Panc1 (cell line): ENCODE measurements at regions not wholly inside any gene's neighbourhood (a gene's known extent, or its start where the extent isn't known, plus 50 kb on each side); places are given as distances from the start of the nearest gene placed in this dataset.

ENCODE experiments used
- CTCF ChIP-seq: fragments of 450-650 bp; IDR thresholded peaks from 2 replicates; pipeline ENCODE4 v1.5.1; 2017; ENCODE audit warnings: mild to moderate bottlenecking
- POLR2AphosphoS5 ChIP-seq: IDR thresholded peaks from 2 replicates; pipeline ENCODE4 v1.6.1; 2012; ENCODE audit warnings: mild to moderate bottlenecking, low read depth, low read length, moderate library complexity
- REST ChIP-seq, 2 experiments: IDR thresholded peaks; 2 replicates each; pipeline ENCODE4 v1.6.1; 2011 to 2012; ENCODE audit warnings: low read depth in 2 of 2, control low read depth in 1 of 2, low read length in 1 of 2, mild to moderate bottlenecking in 1 of 2, moderate library complexity in 1 of 2; ENCODE audit not compliant: insufficient read depth in 1 of 2
- SIN3A ChIP-seq: IDR thresholded peaks from 2 replicates; pipeline ENCODE4 v1.6.1; 2012; ENCODE audit warnings: low read depth, mild to moderate bottlenecking, low read length, moderate library complexity, borderline replicate concordance; ENCODE audit not compliant: insufficient read depth
- TCF7L2 ChIP-seq: IDR thresholded peaks from 2 replicates; pipeline ENCODE4 v1.6.1; 2011; ENCODE audit warnings: mild to moderate bottlenecking, low read depth, low read length, inconsistent platforms

- TF ChIP-seq CTCF (no peak), POLR2AphosphoS5 (no peak), SIN3A (no peak), REST (IDR thresholded peaks at IDR 0.05; ENCODE audit: insufficient read depth in 1 of 2, low read depth in 2 of 2, low read length in 1 of 2) (no peak), TCF7L2 (no peak)
Observed at GRCh38 chrX:115939070-115939469, 231.5 kb upstream of the AGTR2 start.
